Stimulated activated naive B cell treated with anti-CD40 and anti-IgM and Interleukin-4, amounts not matched to agents 10 μg/mL and 1 μg/mL and 100 μg/mL, for 72 hours (primary cell): ENCODE measurements at regions not wholly inside any gene's neighbourhood (a gene's known extent, or its start where the extent isn't known, plus 50 kb on each side); places are given as distances from the start of the nearest gene placed in this dataset.
"Not testable (repeated sequence)": the region's sequence is repeated elsewhere in the genome, so short reads cannot be mapped to it uniquely, and the experiment has no call there.

Experiments used
- ATAC-seq, 2 donors: fragments of 150-1000 bp; cut with Tn5 transposase; replicated peaks; 2 replicates each; pipeline ENCODE4 v1.10.0; 2021; ENCODE audit warnings: moderate library complexity in 1 of 2
- DNase-seq: peaks from one replicate; pipeline ENCODE4 v3.0.0; 2021
- H3K27ac Mint-ChIP-seq: one replicate; pipeline ENCODE4 v1.8.0; 2022; ENCODE audit warnings: mild to moderate bottlenecking, mixed read lengths
- H3K27me3 Mint-ChIP-seq, 2 donors: one replicate each; pipeline ENCODE4 v1.8.0; 2022; ENCODE audit warnings: mixed read lengths in 2 of 2
- H3K36me3 Mint-ChIP-seq, 2 donors: one replicate each; pipeline ENCODE4 v1.8.0; 2022; ENCODE audit warnings: mixed read lengths in 2 of 2, mild to moderate bottlenecking in 1 of 2
- H3K4me1 Mint-ChIP-seq, 2 donors: one replicate each; pipeline ENCODE4 v1.8.0; 2022; ENCODE audit warnings: mixed read lengths in 2 of 2, mild to moderate bottlenecking in 1 of 2
- H3K4me3 Mint-ChIP-seq, 2 donors: one replicate each; pipeline ENCODE4 v1.8.0; 2022; ENCODE audit warnings: mild to moderate bottlenecking in 2 of 2, mixed read lengths in 2 of 2, moderate library complexity in 1 of 2
- H3K9me3 Mint-ChIP-seq, 2 donors: one replicate each; pipeline ENCODE4 v1.8.0; 2022; ENCODE audit warnings: mixed read lengths in 2 of 2, mild to moderate bottlenecking in 1 of 2

GRCh38 chr16:66251476-66252160, 114.9 kb upstream of the CDH5 start:
- DNase-seq (no peak), ATAC-seq (no peak)
- H3K4me1 Mint-ChIP-seq = no peaks in the 10 kb centered on the region
- H3K36me3 Mint-ChIP-seq = no peaks in the 10 kb centered on the region
- H3K27me3 Mint-ChIP-seq = peaks cover 12% of the 10 kb centered on the region in 2 donors
- no peak overlapping the region for H3K27ac Mint-ChIP-seq
- no peak overlapping the region for H3K4me3 Mint-ChIP-seq
- H3K9me3 Mint-ChIP-seq = peaks cover 0 to 3% of the 10 kb centered on the region in 2 donors

DNA sequence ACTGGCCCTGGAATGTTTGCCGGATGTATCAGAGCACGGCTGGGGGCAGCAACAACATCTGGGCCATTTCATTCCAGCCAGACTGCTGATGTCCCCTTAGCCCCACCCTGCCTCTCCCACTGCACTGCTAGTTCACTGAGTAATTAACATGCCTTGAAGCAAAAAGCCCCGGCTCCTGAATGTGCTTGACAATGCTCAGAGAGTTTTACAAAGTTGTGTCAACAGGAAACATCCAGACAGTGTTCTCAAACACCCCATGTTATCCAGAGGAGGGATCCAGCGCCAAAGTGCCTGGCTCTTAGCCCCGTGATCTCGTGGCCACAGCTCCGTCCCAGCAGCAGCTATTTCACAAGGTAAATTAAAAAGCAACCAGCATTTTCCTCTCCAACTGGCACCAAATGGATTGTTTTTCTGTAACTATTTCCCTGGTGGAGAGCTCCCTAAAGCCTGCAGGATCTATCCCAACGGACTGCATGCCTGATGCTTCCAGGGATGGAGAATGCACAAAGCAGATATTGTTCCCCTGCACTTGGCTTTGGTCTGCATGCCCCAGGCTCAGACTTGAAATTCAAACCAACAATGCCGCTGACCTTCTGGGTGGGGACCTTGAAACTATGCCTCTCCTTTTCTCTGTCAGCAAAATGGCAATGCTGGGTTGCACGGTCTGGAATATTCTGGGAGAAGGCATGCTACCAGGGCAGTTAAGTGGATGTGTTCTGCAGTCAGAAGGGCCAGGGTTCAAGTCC, 115.6 kb upstream of the CDH5 start:
- ATAC-seq (no peak), DNase-seq (no peak)
- Mint-ChIP-seq H3K36me3 (no peaks in the 10 kb centered on the region), H3K27ac (no peak overlapping the region), H3K27me3 (peaks cover 12% of the 10 kb centered on the region in 2 donors), H3K9me3 (peaks cover 0 to 3% of the 10 kb centered on the region in 2 donors), H3K4me1 (no peaks in the 10 kb centered on the region), H3K4me3 (no peak overlapping the region)

DNA sequence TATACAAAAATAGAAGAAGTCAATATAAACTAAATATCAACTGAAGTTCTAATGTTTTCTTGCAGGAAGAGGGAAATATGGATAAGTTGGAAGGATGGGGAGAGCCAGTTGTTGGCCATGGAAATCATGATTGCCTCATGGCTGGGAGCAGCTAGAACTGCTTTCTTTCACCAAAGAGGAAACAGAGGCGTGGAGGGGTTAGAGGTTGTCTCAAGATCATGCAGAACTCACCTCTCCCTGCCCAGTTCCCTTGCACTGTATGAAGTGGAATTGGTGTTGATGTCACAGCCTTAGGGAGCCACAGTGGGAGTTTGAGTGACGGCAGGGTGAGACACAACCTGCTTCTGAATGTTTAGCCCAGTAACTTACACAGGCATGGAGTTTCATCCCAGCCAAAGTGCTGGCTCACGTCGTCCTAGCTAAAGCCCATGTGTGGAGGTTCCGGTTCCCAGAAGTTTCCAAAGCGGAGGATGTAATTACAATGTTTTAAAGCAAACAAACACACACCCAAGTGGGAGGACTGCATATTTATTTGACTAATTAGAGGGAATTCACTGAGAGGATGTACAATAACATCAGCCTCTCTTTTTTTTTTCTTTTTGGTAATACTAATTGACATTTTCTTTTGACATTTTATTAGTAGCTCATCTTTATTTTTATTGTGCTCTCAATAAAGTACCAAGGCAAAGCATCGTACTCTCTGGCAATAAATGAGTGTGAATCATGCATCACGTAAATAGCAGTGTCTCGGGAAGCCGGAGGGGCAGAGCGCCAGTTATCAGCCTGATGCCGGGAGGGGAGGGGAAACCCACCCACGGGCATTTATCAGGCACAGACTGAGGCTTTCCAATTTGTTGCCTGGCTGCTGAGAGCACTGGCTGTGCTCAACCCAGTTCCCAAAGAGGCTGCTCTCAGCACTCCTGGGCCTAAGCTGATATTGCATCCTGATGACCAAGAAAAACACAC, 118.7 kb upstream of the CDH5 start:
- no peak overlapping the region for H3K27ac Mint-ChIP-seq
- no peaks in the 10 kb centered on the region for H3K4me1 Mint-ChIP-seq

DNA sequence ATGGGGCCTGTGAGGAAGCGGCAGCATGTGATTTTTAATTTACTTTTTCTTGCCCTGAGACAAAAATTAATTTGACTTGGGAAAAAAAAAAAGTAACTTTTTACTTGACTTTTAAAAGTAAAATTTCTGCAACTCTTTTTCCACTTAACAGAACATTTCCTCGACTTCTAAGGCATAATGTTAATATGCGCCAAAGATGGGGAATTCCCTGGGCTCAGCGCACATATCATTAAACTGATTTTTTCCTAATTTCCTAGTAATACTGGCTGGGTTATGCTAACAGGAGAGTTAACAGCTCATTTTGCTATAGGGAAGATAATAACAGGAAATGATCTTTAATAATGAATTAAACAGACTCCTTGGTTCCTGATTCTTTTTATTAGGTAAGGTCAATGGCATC, 120.6 kb upstream of the CDH5 start:
- H3K36me3 Mint-ChIP-seq = no peaks in the 10 kb centered on the region
- H3K27me3 Mint-ChIP-seq = peaks cover 7 to 8% of the 10 kb centered on the region in 2 donors
- DNase-seq = no peak
- H3K4me3 Mint-ChIP-seq = no peak overlapping the region
- no peak for ATAC-seq
- no peaks in the 10 kb centered on the region for H3K4me1 Mint-ChIP-seq
- no peak overlapping the region for H3K27ac Mint-ChIP-seq
- no peaks in the 10 kb centered on the region for H3K9me3 Mint-ChIP-seq

More for the DNA sequence above, 118.7 kb upstream of the CDH5 start:
- H3K4me3 Mint-ChIP-seq = no peak overlapping the region
- DNase-seq = no peak
- H3K36me3 Mint-ChIP-seq = no peaks in the 10 kb centered on the region
- H3K9me3 Mint-ChIP-seq = no peaks in the 10 kb centered on the region
- ATAC-seq = no peak
- H3K27me3 Mint-ChIP-seq = peaks cover 12 to 13% of the 10 kb centered on the region in 2 donors

GRCh38 chr16:66245072-66245471, 121.4 kb upstream of the CDH5 start:
- no peaks in the 10 kb centered on the region for H3K36me3 Mint-ChIP-seq
- DNase-seq (no peak), ATAC-seq (no peak)
- no peak overlapping the region for H3K27ac Mint-ChIP-seq
- H3K9me3 Mint-ChIP-seq = peaks cover 0 to 2% of the 10 kb centered on the region in 2 donors
- no peak overlapping the region for H3K4me3 Mint-ChIP-seq
- H3K27me3 Mint-ChIP-seq = peaks cover 7 to 8% of the 10 kb centered on the region in 2 donors
- H3K4me1 Mint-ChIP-seq = no peaks in the 10 kb centered on the region

DNA sequence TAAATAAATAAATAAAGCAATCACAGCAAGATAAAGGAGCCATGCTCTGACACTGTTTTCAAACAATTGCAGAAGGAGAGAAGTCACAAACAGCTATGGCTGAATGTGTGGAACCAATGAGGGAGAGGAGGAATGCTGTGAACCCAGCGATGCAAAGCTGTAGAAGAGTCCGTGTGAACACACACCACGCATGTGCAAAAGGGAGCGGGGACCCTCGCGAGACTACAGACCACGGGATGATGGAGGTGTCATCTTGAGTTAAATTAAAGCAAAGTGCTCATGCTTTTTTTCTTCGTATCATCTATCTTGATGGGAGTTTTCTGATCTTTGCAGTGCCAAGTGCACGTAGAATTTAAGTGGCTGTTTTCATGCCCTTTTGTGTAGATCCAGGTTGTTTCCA, 123.8 kb upstream of the CDH5 start:
- Mint-ChIP-seq H3K27me3 (peaks cover 6 to 7% of the 10 kb centered on the region in 2 donors), H3K4me1 (no peaks in the 10 kb centered on the region), H3K9me3 (peaks cover 5 to 8% of the 10 kb centered on the region in 2 donors), H3K36me3 (no peaks in the 10 kb centered on the region), H3K4me3 (no peak overlapping the region), H3K27ac (no peak overlapping the region)
- ATAC-seq = no peak
- no peak for DNase-seq

DNA sequence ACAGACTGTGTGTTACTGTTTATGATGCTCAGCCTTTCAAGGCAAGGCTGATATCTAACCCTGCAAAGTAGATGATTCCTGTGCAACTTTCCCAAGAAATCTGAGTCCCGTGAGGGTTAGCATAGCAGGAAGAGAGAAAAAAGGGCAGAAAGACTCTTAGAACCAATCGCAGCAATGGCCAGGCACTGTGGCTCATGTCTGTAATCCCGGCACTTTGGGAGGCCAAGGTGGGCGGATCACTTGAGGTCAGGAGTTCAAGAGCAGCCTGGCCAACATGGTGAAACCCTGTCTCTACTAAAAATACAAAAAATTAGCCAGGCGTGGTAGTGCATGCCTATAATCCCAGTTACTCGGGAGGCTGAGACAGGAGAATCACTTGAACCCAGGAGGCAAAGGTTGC, 124.3 kb upstream of the CDH5 start:
- not testable (repeated sequence) for H3K4me1 Mint-ChIP-seq, DNase-seq, H3K36me3 Mint-ChIP-seq, H3K9me3 Mint-ChIP-seq, H3K27ac Mint-ChIP-seq, H3K27me3 Mint-ChIP-seq, H3K4me3 Mint-ChIP-seq, ATAC-seq

- Mint-ChIP-seq H3K36me3 (no peaks in the 10 kb centered on the region), H3K4me1 (no peaks in the 10 kb centered on the region), H3K9me3 (peaks cover 5 to 8% of the 10 kb centered on the region in 2 donors), H3K27me3 (peaks cover 3 to 13% of the 10 kb centered on the region in 2 donors), H3K27ac (no peak overlapping the region), H3K4me3 (no peak overlapping the region)
- ATAC-seq (no peak), DNase-seq (no peak)
These were observed 125.7 kb upstream of the CDH5 start for GRCh38 chr16:66240631-66241395.

GRCh38 chr16:66240088-66240487, 126.4 kb upstream of the CDH5 start:
- DNase-seq (no peak), ATAC-seq (no peak)
- Mint-ChIP-seq H3K36me3 (no peaks in the 10 kb centered on the region), H3K27me3 (peaks cover 0 to 8% of the 10 kb centered on the region in 2 donors), H3K4me1 (no peaks in the 10 kb centered on the region), H3K4me3 (no peak overlapping the region), H3K27ac (no peak overlapping the region), H3K9me3 (peaks cover 5 to 8% of the 10 kb centered on the region in 2 donors)

GRCh38 chr16:66238696-66239095, 127.8 kb upstream of the CDH5 start:
- Mint-ChIP-seq H3K9me3 (peaks cover 8% of the 10 kb centered on the region in 2 donors), H3K4me1 (no peaks in the 10 kb centered on the region), H3K27me3 (peaks cover 0 to 6% of the 10 kb centered on the region in 2 donors), H3K4me3 (no peak overlapping the region), H3K27ac (no peak overlapping the region), H3K36me3 (no peaks in the 10 kb centered on the region)
- DNase-seq (no peak), ATAC-seq (no peak)

- no peaks in the 10 kb centered on the region for H3K36me3 Mint-ChIP-seq
- no peak overlapping the region for H3K27ac Mint-ChIP-seq
- DNase-seq (no peak), ATAC-seq (no peak)
- H3K4me1 Mint-ChIP-seq = no peaks in the 10 kb centered on the region
- H3K9me3 Mint-ChIP-seq = peaks cover 8 to 9% of the 10 kb centered on the region in 2 donors
- H3K4me3 Mint-ChIP-seq = no peak overlapping the region
- peaks cover 0 to 11% of the 10 kb centered on the region in 2 donors for H3K27me3 Mint-ChIP-seq
These were observed 130.2 kb upstream of the CDH5 start for GRCh38 chr16:66236301-66236700.

DNA sequence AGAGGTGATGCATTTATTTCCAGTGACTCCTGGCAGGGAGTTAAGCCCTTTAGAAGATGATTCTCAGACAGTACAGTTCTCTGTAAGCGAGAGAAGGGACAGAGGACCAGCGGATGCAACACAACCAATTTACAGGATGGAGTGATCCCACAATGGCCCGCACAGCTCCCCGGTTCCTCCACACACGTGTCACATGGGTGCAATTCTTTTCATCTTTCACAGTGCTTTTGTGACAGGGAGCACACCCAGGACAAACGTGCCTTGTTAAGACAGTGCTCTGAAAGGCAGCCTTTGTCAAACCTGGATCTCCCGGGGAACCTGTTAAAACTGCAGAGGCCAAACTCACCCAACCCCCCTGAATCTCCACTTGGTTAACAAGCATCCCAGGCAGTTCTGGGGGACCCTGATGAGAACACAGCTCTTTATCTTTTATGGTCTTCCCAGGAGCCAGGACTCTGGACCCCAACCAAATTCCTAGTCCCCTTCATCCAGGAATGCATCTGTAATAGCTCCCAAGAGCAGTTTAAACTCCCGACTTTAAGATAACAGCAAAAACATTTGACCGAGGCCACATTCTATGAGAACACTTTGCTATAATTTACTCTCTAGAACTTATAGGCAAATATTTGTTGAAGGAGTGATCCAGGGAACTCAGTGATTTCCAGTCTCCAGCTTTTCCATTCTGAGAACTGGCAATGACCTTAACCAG, 134.9 kb upstream of the CDH5 start:
- ATAC-seq = no peak
- H3K27me3 Mint-ChIP-seq = peaks cover 2 to 18% of the 10 kb centered on the region in 2 donors
- no peak for DNase-seq

DNA sequence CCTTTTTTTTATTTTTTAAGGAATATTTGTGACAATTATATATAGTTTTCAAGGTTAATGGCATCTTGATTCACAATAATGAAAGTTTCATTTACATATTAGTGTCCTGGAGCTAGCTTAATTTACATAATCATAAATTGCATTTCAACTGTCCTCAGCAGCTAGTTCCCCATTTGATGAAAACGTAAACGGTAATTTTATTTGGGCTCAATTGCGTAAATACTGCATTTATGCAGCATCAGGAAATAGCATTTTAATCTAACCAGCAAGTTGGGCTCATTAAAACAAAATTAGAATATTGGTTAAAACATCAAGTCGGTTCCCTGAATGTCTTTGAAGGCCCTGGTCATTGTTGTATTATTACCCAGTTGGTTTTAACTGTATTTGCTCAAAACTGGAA, 136.8 kb upstream of the CDH5 start:
- H3K36me3 Mint-ChIP-seq = no peaks in the 10 kb centered on the region

More for the DNA sequence above, 134.9 kb upstream of the CDH5 start:
- H3K4me3 Mint-ChIP-seq = no peak overlapping the region
- no peaks in the 10 kb centered on the region for H3K36me3 Mint-ChIP-seq
- H3K9me3 Mint-ChIP-seq = peaks cover 0 to 3% of the 10 kb centered on the region in 2 donors
- no peaks in the 10 kb centered on the region for H3K4me1 Mint-ChIP-seq
- no peak overlapping the region for H3K27ac Mint-ChIP-seq

More for the DNA sequence above, 136.8 kb upstream of the CDH5 start:
- Mint-ChIP-seq H3K9me3 (peaks cover 0 to 3% of the 10 kb centered on the region in 2 donors), H3K27me3 (peaks cover 9 to 12% of the 10 kb centered on the region in 2 donors), H3K27ac (no peak overlapping the region), H3K4me1 (no peaks in the 10 kb centered on the region), H3K4me3 (no peak overlapping the region)
- ATAC-seq (no peak), DNase-seq (no peak)
